WTC11 (cell line): ENCODE measurements at regions not wholly inside any gene's neighbourhood (a gene's known extent, or its start where the extent isn't known, plus 50 kb on each side); places are given as distances from the start of the nearest gene placed in this dataset.

Source experiments
- ATAC-seq: fragments of 200-7000 bp; cut with Tn5 transposase; 2 replicates; pipeline ENCODE4 v1.10.0; 2021; ENCODE audit warnings: mild to moderate bottlenecking, moderate library complexity
- CTCF ChIA-PET: fragments of 300-600 bp; sonication (Branson Sonifier 250); formaldehyde crosslinking; loops from one replicate; lab custom pipeline; 2021; ENCODE audit warnings: antibody characterized with exemption; lab: Charles Lee
- POLR2A ChIA-PET: fragments of 350-600 bp; sonication (Branson Sonifier 250); formaldehyde crosslinking; loops from one replicate; lab custom pipeline; 2021; ENCODE audit warnings: antibody characterized with exemption; lab: Charles Lee
- DNase-seq: peaks from one replicate; pipeline ENCODE4 v3.0.0; 2021; ENCODE audit warnings: low spot score
- H3K27ac Mint-ChIP-seq: 2 replicates; pipeline ENCODE4 v1.8.0; 2021; ENCODE audit warnings: mixed read lengths
- H3K27me3 Mint-ChIP-seq: 2 replicates; pipeline ENCODE4 v1.8.0; 2021; ENCODE audit warnings: low read depth, mild to moderate bottlenecking, moderate library complexity, mixed read lengths
- H3K36me3 Mint-ChIP-seq: 2 replicates; pipeline ENCODE4 v1.8.0; 2021; ENCODE audit warnings: mixed read lengths
- H3K4me1 Mint-ChIP-seq: 2 replicates; pipeline ENCODE4 v1.8.0; 2022; ENCODE audit warnings: mixed read lengths
- H3K4me3 Mint-ChIP-seq: 2 replicates; pipeline ENCODE4 v1.8.0; 2021; ENCODE audit warnings: mild to moderate bottlenecking, moderate library complexity, mixed read lengths
- H3K9me3 Mint-ChIP-seq: 2 replicates; pipeline ENCODE4 v1.8.0; 2021; ENCODE audit warnings: mixed read lengths
- ESRRA ChIP-seq: sonication (generic); formaldehyde crosslinking; IDR thresholded peaks from 2 replicates; pipeline ENCODE4 v1.8.1; 2022; ENCODE audit warnings: mild to moderate bottlenecking, missing genetic modification reagents, borderline replicate concordance
- ETV6 ChIP-seq: sonication (generic); formaldehyde crosslinking; IDR thresholded peaks from 2 replicates; pipeline ENCODE4 v1.8.1; 2022; ENCODE audit warnings: mild to moderate bottlenecking, missing genetic modification reagents
- FOXJ3 ChIP-seq: sonication (generic); formaldehyde crosslinking; IDR thresholded peaks from 2 replicates; pipeline ENCODE4 v1.9.0; 2021; ENCODE audit warnings: missing genetic modification reagents, mild to moderate bottlenecking, borderline replicate concordance
- IRF2 ChIP-seq: sonication (generic); formaldehyde crosslinking; IDR thresholded peaks from 2 replicates; pipeline ENCODE4 v1.8.0; 2022; ENCODE audit warnings: low read depth, missing genetic modification reagents, borderline replicate concordance
- JUN ChIP-seq: sonication (generic); formaldehyde crosslinking; IDR thresholded peaks from 2 replicates; pipeline ENCODE4 v1.8.0; 2023; ENCODE audit warnings: mild to moderate bottlenecking, missing genetic modification reagents
- MXD4 ChIP-seq: fragments of 250-450 bp; sonication (Bioruptor Pico); IDR thresholded peaks from 2 replicates; pipeline ENCODE4 v1.8.0; 2021; ENCODE audit warnings: mild to moderate bottlenecking, moderate library complexity, borderline replicate concordance
- NR2C2 ChIP-seq: sonication (generic); formaldehyde crosslinking; IDR thresholded peaks from 2 replicates; pipeline ENCODE4 v1.8.0; 2022; ENCODE audit warnings: mild to moderate bottlenecking, missing genetic modification reagents
- SMAD4 ChIP-seq: sonication (generic); formaldehyde crosslinking; IDR thresholded peaks from 2 replicates; pipeline ENCODE4 v1.8.0; 2022; ENCODE audit warnings: mild to moderate bottlenecking, missing genetic modification reagents
- SOX15 ChIP-seq: fragments of 250-450 bp; sonication (Bioruptor Pico); IDR thresholded peaks from 2 replicates; pipeline ENCODE4 v1.9.0; 2021; ENCODE audit warnings: mild to moderate bottlenecking
- ZNF219 ChIP-seq: sonication (generic); formaldehyde crosslinking; IDR thresholded peaks from 2 replicates; pipeline ENCODE4 v1.8.0; 2023; ENCODE audit warnings: missing genetic modification reagents, mild to moderate bottlenecking, borderline replicate concordance
- ZNF232 ChIP-seq: sonication (generic); formaldehyde crosslinking; IDR thresholded peaks from 2 replicates; pipeline ENCODE4 v1.8.0; 2022; ENCODE audit warnings: mild to moderate bottlenecking, missing genetic modification reagents
- ZNF317 ChIP-seq: sonication (generic); formaldehyde crosslinking; IDR thresholded peaks from 2 replicates; pipeline ENCODE4 v1.8.1; 2023; ENCODE audit warnings: low read depth, mild to moderate bottlenecking, moderate library complexity, missing genetic modification reagents, borderline replicate concordance
- TF ChIP-seq, protein P1 (sequence below): fragments of 250-450 bp; sonication (Bioruptor Pico); IDR thresholded peaks from 2 replicates; pipeline ENCODE4 v1.8.0; 2021; ENCODE audit warnings: mild to moderate bottlenecking
- TF ChIP-seq, protein P2 (sequence below): sonication (generic); formaldehyde crosslinking; IDR thresholded peaks from 2 replicates; pipeline ENCODE4 v1.8.1; 2023; ENCODE audit warnings: mild to moderate bottlenecking, missing genetic modification reagents, moderate library complexity
- TF ChIP-seq, protein P3 (sequence below): sonication (generic); formaldehyde crosslinking; IDR thresholded peaks from 2 replicates; pipeline ENCODE4 v1.8.1; 2023; ENCODE audit warnings: mild to moderate bottlenecking, moderate library complexity, missing genetic modification reagents
- TF ChIP-seq, protein P4 (sequence below): fragments of 250-450 bp; sonication (Bioruptor Pico); IDR thresholded peaks from 2 replicates; pipeline ENCODE4 v1.9.0; 2021; ENCODE audit warnings: moderate library complexity, mild to moderate bottlenecking, inconsistent platforms, borderline replicate concordance
- TF ChIP-seq, protein P5 (sequence below): fragments of 250-450 bp; sonication (Bioruptor Pico); IDR thresholded peaks from 2 replicates; pipeline ENCODE4 v1.9.0; 2021; ENCODE audit warnings: mild to moderate bottlenecking, borderline replicate concordance
- TF ChIP-seq, protein P6 (sequence below): sonication (generic); formaldehyde crosslinking; conservative IDR thresholded peaks from 2 replicates; pipeline ENCODE4 v1.8.1; 2023; ENCODE audit warnings: mild to moderate bottlenecking, low read depth, missing genetic modification reagents, moderate library complexity

DNA sequence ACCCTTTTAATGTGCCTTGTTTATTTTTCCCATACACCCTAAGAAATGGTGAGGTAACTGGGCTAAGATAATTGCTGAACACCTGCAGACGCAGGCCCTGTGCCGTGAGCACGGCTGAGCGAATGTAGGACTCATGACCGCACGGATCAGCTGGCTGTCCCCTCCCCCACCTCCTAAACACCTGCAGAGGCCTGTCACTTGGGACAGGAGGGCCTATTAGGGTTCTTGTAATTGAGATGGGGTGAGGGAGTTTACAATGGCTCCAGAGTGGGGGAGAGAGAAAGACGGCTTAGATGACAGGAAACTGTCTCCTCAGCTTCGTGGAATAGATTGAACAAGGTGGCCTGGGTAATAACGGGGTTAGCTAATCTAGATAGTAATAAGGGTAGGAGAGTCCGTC lies 291.7 kb upstream of the HABP2 start:
- Mint-ChIP-seq H3K4me3 (no peak overlapping the region), H3K27me3 (no peaks in the 10 kb centered on the region), H3K9me3 (no peaks in the 10 kb centered on the region), H3K4me1 (peaks cover 19% of the 10 kb centered on the region), H3K27ac (no peak overlapping the region), H3K36me3 (no peaks in the 10 kb centered on the region)
- ChIA-PET POLR2A (no interaction called here), CTCF (no interaction called here)
- no peak for ATAC-seq
- TF ChIP-seq, protein P1, sequence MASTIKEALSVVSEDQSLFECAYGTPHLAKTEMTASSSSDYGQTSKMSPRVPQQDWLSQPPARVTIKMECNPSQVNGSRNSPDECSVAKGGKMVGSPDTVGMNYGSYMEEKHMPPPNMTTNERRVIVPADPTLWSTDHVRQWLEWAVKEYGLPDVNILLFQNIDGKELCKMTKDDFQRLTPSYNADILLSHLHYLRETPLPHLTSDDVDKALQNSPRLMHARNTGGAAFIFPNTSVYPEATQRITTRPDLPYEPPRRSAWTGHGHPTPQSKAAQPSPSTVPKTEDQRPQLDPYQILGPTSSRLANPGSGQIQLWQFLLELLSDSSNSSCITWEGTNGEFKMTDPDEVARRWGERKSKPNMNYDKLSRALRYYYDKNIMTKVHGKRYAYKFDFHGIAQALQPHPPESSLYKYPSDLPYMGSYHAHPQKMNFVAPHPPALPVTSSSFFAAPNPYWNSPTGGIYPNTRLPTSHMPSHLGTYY (CRISPR knock-in tag) = no peak
- no peak for TF ChIP-seq ZNF219 (CRISPR knock-in tag)
- TF ChIP-seq SMAD4 = no peak
- no peak for TF ChIP-seq FOXJ3
- TF ChIP-seq ESRRA (CRISPR knock-in tag) = no peak
- TF ChIP-seq ETV6 (CRISPR knock-in tag) = no peak
- TF ChIP-seq JUN (CRISPR knock-in tag) = no peak
- no peak for TF ChIP-seq ZNF232 (CRISPR knock-in tag)
- no peak for TF ChIP-seq ZNF317 (CRISPR knock-in tag)
- TF ChIP-seq, protein P2, sequence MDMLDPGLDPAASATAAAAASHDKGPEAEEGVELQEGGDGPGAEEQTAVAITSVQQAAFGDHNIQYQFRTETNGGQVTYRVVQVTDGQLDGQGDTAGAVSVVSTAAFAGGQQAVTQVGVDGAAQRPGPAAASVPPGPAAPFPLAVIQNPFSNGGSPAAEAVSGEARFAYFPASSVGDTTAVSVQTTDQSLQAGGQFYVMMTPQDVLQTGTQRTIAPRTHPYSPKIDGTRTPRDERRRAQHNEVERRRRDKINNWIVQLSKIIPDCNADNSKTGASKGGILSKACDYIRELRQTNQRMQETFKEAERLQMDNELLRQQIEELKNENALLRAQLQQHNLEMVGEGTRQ (CRISPR knock-in tag) = no peak
- TF ChIP-seq, protein P3, sequence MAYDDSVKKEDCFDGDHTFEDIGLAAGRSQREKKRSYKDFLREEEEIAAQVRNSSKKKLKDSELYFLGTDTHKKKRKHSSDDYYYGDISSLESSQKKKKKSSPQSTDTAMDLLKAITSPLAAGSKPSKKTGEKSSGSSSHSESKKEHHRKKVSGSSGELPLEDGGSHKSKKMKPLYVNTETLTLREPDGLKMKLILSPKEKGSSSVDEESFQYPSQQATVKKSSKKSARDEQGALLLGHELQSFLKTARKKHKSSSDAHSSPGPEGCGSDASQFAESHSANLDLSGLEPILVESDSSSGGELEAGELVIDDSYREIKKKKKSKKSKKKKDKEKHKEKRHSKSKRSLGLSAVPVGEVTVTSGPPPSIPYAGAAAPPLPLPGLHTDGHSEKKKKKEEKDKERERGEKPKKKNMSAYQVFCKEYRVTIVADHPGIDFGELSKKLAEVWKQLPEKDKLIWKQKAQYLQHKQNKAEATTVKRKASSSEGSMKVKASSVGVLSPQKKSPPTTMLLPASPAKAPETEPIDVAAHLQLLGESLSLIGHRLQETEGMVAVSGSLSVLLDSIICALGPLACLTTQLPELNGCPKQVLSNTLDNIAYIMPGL (CRISPR knock-in tag) = no peak
- DNase-seq = no peak

DNA sequence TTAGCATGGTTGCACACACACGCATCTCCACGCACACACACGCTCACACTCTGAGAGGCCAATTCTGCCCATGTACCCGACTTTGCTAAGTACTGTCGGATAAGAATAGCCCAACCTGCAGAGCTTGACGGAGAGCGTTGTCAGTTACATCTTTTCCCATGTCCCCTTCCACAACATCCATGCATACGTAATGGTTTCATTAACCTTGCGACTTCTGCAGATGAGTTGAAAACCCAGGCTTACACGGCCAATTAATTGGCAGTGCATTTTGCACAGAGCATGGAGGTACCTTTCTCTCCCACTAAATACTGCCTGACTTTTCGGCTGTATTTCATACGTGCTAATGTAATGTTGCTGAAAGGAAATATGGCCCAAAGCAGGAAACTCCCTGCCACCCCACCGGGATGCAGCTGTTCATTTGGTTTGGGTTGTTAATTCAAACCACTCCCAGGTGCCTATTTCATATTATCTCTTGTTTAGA lies 291.2 kb upstream of the HABP2 start:
- Mint-ChIP-seq H3K4me3 (no peak overlapping the region), H3K27ac (no peak overlapping the region), H3K36me3 (no peaks in the 10 kb centered on the region), H3K4me1 (peaks cover 19% of the 10 kb centered on the region), H3K9me3 (no peaks in the 10 kb centered on the region), H3K27me3 (no peaks in the 10 kb centered on the region)
- ATAC-seq (no peak), DNase-seq (no peak)
- TF ChIP-seq SOX15 (CRISPR knock-in tag) = no peak
- no peak for TF ChIP-seq NR2C2 (CRISPR knock-in tag)
- TF ChIP-seq IRF2 (CRISPR knock-in tag) = no peak
- TF ChIP-seq, protein P4, sequence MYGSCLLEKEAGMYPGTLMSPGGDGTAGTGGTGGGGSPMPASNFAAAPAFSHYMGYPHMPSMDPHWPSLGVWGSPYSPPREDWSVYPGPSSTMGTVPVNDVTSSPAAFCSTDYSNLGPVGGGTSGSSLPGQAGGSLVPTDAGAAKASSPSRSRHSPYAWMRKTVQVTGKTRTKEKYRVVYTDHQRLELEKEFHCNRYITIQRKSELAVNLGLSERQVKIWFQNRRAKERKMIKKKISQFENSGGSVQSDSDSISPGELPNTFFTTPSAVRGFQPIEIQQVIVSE = no peak
- TF ChIP-seq, protein P5, sequence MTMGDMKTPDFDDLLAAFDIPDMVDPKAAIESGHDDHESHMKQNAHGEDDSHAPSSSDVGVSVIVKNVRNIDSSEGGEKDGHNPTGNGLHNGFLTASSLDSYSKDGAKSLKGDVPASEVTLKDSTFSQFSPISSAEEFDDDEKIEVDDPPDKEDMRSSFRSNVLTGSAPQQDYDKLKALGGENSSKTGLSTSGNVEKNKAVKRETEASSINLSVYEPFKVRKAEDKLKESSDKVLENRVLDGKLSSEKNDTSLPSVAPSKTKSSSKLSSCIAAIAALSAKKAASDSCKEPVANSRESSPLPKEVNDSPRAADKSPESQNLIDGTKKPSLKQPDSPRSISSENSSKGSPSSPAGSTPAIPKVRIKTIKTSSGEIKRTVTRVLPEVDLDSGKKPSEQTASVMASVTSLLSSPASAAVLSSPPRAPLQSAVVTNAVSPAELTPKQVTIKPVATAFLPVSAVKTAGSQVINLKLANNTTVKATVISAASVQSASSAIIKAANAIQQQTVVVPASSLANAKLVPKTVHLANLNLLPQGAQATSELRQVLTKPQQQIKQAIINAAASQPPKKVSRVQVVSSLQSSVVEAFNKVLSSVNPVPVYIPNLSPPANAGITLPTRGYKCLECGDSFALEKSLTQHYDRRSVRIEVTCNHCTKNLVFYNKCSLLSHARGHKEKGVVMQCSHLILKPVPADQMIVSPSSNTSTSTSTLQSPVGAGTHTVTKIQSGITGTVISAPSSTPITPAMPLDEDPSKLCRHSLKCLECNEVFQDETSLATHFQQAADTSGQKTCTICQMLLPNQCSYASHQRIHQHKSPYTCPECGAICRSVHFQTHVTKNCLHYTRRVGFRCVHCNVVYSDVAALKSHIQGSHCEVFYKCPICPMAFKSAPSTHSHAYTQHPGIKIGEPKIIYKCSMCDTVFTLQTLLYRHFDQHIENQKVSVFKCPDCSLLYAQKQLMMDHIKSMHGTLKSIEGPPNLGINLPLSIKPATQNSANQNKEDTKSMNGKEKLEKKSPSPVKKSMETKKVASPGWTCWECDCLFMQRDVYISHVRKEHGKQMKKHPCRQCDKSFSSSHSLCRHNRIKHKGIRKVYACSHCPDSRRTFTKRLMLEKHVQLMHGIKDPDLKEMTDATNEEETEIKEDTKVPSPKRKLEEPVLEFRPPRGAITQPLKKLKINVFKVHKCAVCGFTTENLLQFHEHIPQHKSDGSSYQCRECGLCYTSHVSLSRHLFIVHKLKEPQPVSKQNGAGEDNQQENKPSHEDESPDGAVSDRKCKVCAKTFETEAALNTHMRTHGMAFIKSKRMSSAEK (CRISPR knock-in tag) = no peak
- TF ChIP-seq, protein P6, sequence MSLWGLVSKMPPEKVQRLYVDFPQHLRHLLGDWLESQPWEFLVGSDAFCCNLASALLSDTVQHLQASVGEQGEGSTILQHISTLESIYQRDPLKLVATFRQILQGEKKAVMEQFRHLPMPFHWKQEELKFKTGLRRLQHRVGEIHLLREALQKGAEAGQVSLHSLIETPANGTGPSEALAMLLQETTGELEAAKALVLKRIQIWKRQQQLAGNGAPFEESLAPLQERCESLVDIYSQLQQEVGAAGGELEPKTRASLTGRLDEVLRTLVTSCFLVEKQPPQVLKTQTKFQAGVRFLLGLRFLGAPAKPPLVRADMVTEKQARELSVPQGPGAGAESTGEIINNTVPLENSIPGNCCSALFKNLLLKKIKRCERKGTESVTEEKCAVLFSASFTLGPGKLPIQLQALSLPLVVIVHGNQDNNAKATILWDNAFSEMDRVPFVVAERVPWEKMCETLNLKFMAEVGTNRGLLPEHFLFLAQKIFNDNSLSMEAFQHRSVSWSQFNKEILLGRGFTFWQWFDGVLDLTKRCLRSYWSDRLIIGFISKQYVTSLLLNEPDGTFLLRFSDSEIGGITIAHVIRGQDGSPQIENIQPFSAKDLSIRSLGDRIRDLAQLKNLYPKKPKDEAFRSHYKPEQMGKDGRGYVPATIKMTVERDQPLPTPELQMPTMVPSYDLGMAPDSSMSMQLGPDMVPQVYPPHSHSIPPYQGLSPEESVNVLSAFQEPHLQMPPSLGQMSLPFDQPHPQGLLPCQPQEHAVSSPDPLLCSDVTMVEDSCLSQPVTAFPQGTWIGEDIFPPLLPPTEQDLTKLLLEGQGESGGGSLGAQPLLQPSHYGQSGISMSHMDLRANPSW (CRISPR knock-in tag) = no peak
- TF ChIP-seq MXD4 = no peak
- POLR2A ChIA-PET = no interaction called here
- CTCF ChIA-PET = no interaction called here
